Activated T-helper 2 cell treated with anti-CD3 and anti-CD28 coated beads, Interferon-gamma antibody, Interleukin-2, Interleukin-4, amounts not matched to agents 10 μg/mL and 5 μg/mL and 100 μg/mL, durations not matched to agents 14 hours and 24 hours and 36 hours (primary cell): ENCODE measurements at regions not wholly inside any gene's neighbourhood (a gene's known extent, or its start where the extent isn't known, plus 50 kb on each side); places are given as distances from the start of the nearest gene placed in this dataset.
"Not testable (repeated sequence)": the region's sequence is repeated elsewhere in the genome, so short reads cannot be mapped to it uniquely, and the experiment has no call there.

Experiments
- DNase-seq: peaks from one replicate; pipeline ENCODE4 v3.0.0; 2021; ENCODE audit warnings: low spot score
- H3K27ac Mint-ChIP-seq: one replicate; pipeline ENCODE4 v1.8.0; 2021; ENCODE audit warnings: mixed read lengths
- H3K27me3 Mint-ChIP-seq: one replicate; pipeline ENCODE4 v1.8.0; 2021; ENCODE audit warnings: low read depth, mixed read lengths
- H3K36me3 Mint-ChIP-seq: one replicate; pipeline ENCODE4 v1.8.0; 2021; ENCODE audit warnings: low read depth, mixed read lengths
- H3K4me1 Mint-ChIP-seq: one replicate; pipeline ENCODE4 v1.8.0; 2021; ENCODE audit warnings: low read depth, mixed read lengths
- H3K4me3 Mint-ChIP-seq: one replicate; pipeline ENCODE4 v1.8.0; 2021; ENCODE audit warnings: low read depth, mild to moderate bottlenecking, moderate library complexity, mixed read lengths
- H3K9me3 Mint-ChIP-seq: one replicate; pipeline ENCODE4 v1.8.0; 2021; ENCODE audit warnings: mixed read lengths
- intact Hi-C: fragments of 100-400 bp; cut with micrococcal nuclease; formaldehyde crosslinking; loops from one replicate; pipeline ENCODE4 v1.15.1; 2023

DNA sequence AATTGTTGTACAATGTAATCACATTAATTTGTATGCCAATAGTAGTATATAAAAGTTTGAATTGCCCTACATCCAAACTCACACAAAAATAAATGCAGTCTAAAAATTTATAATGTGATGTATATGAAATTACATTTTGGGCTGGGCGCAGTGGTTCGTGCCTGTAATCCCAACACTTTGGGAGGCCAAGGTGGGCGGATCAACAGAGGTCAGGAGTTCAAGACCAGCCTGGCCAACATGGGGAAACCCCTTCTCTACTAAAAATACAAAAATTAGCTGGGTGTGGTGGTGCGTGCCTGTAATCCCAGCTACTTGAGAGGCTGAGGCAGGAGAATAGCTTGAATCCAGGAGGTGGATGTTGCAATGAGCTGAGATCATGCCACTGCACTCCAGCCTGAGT, 503.6 kb upstream of the TPTE start:
- H3K36me3 Mint-ChIP-seq, H3K27me3 Mint-ChIP-seq, DNase-seq, H3K4me1 Mint-ChIP-seq, H3K27ac Mint-ChIP-seq, intact Hi-C loops, H3K4me3 Mint-ChIP-seq: not testable (repeated sequence)
- peaks cover 19% of the 10 kb centered on the region for H3K9me3 Mint-ChIP-seq

- H3K27me3 Mint-ChIP-seq, H3K36me3 Mint-ChIP-seq, H3K4me1 Mint-ChIP-seq, H3K4me3 Mint-ChIP-seq, DNase-seq, H3K27ac Mint-ChIP-seq, intact Hi-C loops: not testable (repeated sequence)
- H3K9me3 Mint-ChIP-seq: peaks cover 32% of the 10 kb centered on the region
Measured at GRCh38 chr21:10021462-10021861, 499.9 kb upstream of the TPTE start.

GRCh38 chr21:10022745-10023144, 498.6 kb upstream of the TPTE start:
- intact Hi-C loops, H3K36me3 Mint-ChIP-seq, DNase-seq, H3K4me1 Mint-ChIP-seq, H3K27me3 Mint-ChIP-seq, H3K27ac Mint-ChIP-seq, H3K4me3 Mint-ChIP-seq: not testable (repeated sequence)
- peaks cover 20% of the 10 kb centered on the region for H3K9me3 Mint-ChIP-seq
